CD4-positive, alpha-beta T cell treated with Interleukin-17A for 4 hours (primary cell): ENCODE measurements at regions not wholly inside any gene's neighbourhood (a gene's known extent, or its start where the extent isn't known, plus 50 kb on each side); places are given as distances from the start of the nearest gene placed in this dataset.

Experiments
- DNase-seq: peaks from one replicate; pipeline ENCODE4 v3.0.0-alpha.2; 2020; ENCODE audit warnings: mixed read lengths

DNA sequence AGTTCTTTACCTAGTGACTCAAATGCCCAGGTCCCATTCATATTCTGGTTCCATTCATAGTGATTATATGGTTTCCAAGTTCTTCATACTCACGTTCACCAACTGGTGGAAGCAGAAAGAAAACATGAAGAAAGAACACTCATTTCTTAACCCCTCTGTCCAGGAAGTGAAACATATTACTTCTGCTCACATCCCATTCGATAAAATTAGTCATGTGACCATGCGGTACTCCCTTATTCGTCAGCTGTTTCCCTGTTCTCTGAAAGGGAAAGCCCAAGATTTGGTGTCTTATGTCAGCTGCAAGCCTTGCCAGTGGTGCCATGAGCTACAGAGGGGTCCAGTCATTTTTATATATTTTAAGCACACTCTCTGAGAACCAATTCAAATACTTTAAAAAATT, 387.0 kb upstream of the DMAC1 start:
- DNase-seq: no peak

DNA sequence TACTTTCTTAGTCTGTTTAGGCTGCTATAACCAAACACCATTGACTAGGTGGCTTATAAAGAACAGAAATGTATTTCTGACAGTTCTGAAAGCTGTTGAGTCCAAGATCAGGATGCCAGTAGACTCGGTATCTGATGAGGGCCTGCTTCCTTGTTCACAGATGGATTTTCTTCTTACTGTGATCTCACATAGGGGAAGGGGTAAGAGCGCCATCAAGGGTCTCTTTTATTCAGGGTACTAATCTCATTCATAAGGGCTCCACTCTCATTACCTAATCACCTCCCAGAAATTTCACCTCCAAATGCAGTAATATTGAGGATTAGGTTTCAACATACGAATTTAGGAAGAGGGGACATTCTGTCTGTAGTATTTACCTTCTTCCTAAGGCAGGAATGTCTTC, 384.0 kb upstream of the DMAC1 start:
- no peak for DNase-seq

DNA sequence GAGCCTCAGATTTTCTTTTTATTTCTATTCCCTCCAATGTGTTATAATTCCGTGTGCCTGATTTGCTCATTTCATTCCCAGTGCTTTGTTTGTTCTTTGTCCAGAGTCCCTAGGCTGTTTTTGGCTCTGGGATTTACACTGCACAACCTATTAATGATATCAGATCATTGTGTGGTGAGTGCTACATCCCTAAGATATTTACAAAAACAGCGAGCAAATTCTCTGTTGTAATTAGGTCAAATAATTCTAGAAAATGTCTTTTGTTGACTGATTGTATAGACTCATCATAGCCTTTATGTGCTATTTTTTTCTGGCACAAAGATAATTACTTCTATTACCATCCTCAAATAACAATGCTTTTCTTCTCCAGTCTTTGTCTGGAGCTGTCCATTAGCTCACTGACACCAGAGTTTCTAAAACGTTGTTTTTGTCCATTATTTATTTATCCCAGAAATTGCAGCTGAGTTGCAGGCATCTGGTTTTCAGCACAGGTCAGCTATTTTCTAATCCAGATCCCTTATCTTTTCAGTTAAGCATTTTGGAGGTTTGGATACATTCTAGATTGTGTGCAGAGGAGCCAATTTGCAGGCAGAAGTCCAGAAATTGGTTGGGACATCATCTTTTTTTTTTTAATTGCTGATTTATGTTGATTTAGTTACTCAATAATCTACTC, 379.9 kb upstream of the DMAC1 start:
- DNase-seq: no peak

DNA sequence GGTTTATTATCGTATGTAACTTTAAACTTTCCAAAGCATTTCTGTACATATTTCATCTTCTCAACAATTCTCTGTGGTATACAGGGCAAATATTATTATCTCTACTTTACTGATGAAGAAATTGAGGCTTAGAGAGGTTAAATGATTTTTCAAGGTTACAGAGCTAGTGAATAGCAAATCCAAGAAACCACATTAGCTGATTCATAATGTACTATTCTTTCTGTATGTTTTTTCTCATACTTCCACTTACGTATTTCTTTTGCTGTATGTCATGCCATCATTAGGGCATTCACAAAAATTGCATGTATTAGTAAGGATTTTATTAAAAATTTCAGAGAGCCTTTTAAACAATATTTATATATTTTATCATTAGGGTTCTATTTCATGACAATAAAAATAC, 372.4 kb upstream of the DMAC1 start:
- no peak for DNase-seq

DNA sequence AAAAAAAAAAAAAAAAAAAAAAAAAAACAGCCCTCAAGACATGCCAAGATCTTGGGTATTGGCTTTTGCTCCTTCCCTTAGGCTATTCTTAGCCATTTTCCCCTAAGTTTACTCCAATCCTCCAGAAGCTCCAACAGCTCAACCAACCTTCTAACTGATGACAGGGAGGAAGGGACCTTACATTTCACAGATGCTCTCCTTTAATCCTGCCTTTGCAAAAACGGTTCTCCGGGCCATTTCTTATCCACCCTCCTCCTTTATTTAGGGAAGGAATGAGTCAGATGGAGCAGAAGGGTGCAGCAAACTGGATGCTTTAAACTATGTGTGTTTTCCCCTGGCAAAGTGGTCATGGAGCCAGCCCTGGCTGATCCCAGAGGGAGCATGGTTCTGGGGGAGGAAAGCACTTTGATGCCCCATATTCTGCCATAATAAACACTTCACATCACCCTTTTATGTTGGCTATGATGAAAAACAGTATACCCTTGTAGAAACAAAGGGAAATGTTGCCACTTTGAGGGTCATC, 369.4 kb upstream of the DMAC1 start:
- no peak for DNase-seq

DNA sequence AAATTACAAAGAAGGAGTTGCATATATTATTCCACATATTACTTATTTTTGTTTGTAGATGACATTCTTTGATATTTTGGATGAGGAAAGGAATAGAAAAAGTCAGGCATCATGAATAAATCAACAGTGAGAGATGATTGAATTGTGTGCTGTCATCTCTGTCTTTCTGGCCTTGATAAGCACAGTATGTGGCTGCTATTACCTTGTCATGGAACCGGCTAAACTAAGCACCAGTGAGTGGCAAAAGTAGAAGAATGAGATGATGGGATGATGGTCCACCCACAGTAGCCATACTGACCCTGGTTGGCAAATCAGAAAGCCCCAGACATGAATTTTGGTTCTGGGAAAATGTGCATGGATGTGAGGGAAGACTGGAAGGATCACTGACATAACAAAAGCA, 361.2 kb upstream of the DMAC1 start:
- DNase-seq: no peak

DNA sequence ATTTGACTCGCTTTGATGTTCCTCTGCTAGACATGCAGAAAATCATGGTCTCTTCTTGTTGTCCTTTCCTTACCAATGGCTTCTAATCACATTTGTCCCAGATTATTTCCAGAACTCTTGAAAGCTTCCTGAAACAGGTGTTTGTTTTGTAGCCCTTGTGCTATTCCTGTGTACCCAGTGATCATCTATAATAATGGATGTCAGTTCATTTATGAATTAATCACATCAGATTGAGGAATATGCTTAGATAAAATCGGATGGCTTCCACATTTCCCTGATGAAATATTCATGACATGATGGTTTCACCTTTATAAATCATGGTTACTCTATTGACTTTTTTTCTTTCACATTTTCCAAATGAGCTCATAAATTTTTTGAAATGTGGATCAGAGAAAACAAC, 359.0 kb upstream of the DMAC1 start:
- DNase-seq: no peak

GRCh38 chr9:8157683-8158324, 358.2 kb upstream of the DMAC1 start:
- no peak for DNase-seq

GRCh38 chr9:8156346-8156745, 356.8 kb upstream of the DMAC1 start:
- DNase-seq: no peak

DNA sequence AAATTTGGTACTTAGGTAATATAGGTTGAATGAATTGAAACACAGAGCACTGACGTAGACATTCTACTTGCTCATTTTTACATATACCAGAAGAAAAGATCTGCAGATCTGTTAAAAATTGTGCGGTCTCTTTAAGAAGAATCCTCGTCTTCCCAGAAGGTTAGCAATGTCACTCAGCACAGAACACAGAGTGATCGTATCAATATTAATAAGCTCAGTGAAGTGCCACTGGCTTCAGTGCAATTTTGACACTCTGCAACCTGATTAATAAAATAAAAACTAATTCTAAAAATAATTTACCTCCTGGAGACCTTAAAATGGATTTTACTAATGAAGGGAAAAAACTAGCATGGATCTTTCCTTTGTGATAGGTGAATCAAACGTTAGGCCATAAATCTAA, 356.1 kb upstream of the DMAC1 start:
- DNase-seq: no peak

- no peak for DNase-seq
These were observed 344.1 kb upstream of the DMAC1 start for GRCh38 chr9:8143677-8144076.

DNA sequence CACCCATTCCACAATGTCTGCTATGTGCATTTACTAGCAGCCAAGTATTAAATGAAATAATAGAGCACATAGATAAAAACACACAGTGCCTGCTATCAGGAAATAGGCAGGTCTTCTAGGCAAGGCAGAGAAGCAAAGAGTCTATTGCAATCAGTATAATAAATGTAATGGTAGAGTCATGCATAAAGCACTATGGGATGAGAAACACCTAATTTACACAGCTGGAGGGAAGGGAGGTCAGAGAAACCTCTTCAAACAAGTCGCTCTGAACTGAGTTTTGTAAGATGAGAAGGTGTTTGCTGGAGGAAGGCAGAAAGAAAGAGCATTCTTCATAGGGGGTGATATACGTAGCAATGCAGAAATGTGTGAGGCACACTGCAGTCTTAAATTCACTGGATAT, 341.0 kb upstream of the DMAC1 start:
- no peak for DNase-seq

DNA sequence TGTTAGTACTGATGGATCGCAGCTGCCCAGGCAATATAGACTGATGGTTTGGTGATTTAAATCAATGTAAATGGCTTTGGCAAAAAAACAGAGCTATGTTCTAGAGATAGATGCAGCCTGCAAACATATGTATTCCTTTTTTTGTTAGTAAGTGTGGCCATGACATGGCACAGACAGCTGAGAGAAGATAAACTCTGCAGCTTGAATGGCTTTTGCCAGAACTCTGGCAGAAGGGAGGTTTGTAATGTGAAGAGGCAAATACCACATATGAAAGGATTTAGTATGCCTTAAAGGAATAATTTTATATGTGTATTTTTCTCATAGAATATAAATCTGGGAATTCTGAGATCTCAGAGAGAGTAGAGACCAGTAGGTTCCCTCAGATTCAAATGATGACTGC, 340.2 kb upstream of the DMAC1 start:
- no peak for DNase-seq

DNA sequence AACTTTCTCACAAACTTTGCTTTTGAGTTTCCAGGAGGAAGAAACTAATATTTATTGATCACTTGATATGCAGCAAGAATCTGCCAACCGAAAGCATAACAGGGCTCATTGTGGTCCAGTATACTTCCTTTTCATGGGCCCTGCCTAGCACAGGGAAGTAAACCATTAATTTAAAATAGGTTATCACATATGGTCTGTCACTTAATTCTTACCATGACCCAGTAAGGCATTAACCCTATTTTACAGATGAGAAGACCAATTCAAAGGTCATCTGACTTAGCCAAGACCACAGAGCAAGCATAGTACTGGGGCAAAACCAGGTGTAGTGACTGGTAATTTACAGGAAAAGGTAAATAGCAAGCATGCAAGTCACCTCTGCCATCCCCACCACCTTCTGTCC, 336.9 kb upstream of the DMAC1 start:
- DNase-seq: no peak

GRCh38 chr9:8134635-8135034, 335.1 kb upstream of the DMAC1 start:
- no peak for DNase-seq

- DNase-seq: no peak
These were observed 334.0 kb upstream of the DMAC1 start for GRCh38 chr9:8133606-8134005.

- DNase-seq: no peak
These were observed 316.0 kb upstream of the DMAC1 start for GRCh38 chr9:8115570-8115969.

DNA sequence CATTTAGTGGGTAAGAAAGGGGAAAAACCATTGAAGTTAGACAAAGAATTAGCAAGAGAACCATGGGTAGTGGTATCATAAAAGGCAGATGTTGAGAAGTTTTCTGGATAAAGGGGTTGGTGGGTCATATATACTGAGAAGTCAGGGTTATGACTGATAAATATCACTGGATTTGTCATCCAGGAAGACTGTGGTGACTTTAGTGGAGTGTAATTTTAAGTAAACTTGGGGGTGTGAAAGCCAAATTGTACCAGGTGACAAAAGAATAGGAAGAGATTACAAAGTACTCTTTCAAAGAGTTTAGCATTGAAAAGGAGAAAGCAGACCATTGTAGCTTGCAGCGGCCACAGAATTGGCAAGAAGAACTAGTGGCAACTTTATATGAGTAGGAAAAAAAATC, 315.2 kb upstream of the DMAC1 start:
- no peak for DNase-seq

GRCh38 chr9:8106362-8106761, 306.8 kb upstream of the DMAC1 start:
- no peak for DNase-seq

DNA sequence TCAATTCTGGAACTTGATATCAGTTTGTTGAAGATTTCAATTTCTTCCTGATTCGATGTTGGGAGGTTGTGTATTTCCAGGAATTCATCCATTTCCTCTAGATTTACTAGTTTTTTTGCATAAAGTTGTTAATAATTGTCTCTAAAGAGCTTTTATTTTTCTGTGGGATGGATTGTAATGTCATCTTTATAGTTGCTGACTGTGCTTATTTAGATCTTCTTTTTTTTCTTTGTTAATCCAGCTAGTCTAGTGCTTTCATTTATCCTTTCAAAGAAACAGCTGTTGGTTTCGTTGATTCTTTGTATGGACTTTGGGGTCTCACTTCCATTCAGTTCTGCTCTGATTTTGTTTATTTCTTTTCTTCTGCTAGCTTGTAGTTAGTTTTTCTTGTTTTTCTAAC, 302.0 kb upstream of the DMAC1 start:
- no peak for DNase-seq

- no peak for DNase-seq
These were observed 296.5 kb upstream of the DMAC1 start for GRCh38 chr9:8096091-8096490.

DNA sequence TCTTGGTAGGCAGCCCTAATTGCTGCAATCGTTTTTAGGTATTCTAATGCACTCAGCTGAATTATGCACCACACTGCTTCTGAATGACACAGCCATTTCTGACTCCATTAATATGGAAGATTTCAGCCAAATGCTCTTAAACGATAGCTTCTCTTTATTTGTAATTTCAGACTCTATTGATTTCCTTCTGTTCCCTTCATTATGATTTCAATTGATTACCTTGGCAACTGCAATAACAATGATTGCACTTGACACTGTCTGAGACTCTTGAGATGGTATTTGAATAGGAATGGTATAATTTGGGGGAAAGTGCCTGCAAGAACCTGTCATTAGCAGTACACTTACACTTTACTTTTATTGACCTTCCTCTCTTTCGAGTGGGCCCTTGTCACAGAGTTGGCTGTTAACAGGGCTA, 296.1 kb upstream of the DMAC1 start:
- no peak for DNase-seq

- no peak for DNase-seq
These were observed 288.9 kb upstream of the DMAC1 start for GRCh38 chr9:8088477-8088876.

DNA sequence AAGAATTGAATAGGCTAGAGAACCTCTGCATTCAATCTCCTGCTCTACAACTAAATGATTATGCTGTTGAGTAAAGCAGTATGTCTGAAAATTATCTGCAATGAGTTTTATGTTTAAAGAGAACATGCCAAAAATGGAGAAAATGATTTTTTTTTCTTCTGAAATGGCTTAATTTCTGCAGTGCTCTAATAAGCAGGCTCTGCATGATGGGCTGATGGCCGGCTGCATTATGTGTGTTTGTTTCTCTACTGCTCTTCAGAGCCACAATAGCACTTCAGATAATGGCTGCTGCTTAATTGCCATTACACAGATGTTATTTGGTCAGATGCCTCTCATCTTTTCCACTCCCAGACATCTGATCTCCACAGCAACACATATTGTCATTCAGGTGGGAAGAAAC, 286.4 kb upstream of the DMAC1 start:
- DNase-seq: no peak

- no peak for DNase-seq
These were observed 279.1 kb upstream of the DMAC1 start for GRCh38 chr9:8078641-8079140.
